BJ (cell line): ENCODE measurements at regions not wholly inside any gene's neighbourhood (a gene's known extent, or its start where the extent isn't known, plus 50 kb on each side); places are given as distances from the start of the nearest gene placed in this dataset.
"Not testable (repeated sequence)": the region's sequence is repeated elsewhere in the genome, so short reads cannot be mapped to it uniquely, and the experiment has no call there.

Experiments
- CTCF ChIA-PET: fragments of 350-600 bp; formaldehyde crosslinking; extraction: SDS; loops from one replicate; lab custom pipeline; 2021; ENCODE audit warnings: antibody characterized with exemption, inconsistent platforms; lab: Yijun Ruan, JAX
- POLR2A ChIA-PET: fragments of 300-600 bp; sonication (Branson Sonifier 250); formaldehyde crosslinking; extraction: SDS; loops from one replicate; lab custom pipeline; 2021; ENCODE audit warnings: antibody characterized with exemption; lab: Charles Lee
- DNase-seq: peaks from one replicate; pipeline ENCODE4 v3.0.0-alpha.2; 2011; ENCODE audit warnings: low read depth
- H3K27me3 ChIP-seq: 2 replicates; pipeline ENCODE4 v1.6.0; 2011; ENCODE audit warnings: low read length; ENCODE audit not compliant: control insufficient read depth, insufficient read depth
- H3K36me3 ChIP-seq: 2 replicates; pipeline ENCODE4 v1.5.1; 2011; ENCODE audit warnings: low read length; ENCODE audit not compliant: control insufficient read depth, insufficient read depth
- H3K4me3 ChIP-seq: 2 replicates; pipeline ENCODE4 v1.5.1; 2011; ENCODE audit warnings: low read depth, mild to moderate bottlenecking, control low read depth, low read length
- TF ChIP-seq, protein P1 (sequence below): IDR thresholded peaks from 2 replicates; pipeline ENCODE4 v1.5.1; 2011; ENCODE audit warnings: low read depth, mild to moderate bottlenecking, control low read depth, inconsistent platforms, low read length, moderate library complexity; ENCODE audit not compliant: insufficient read depth

DNA sequence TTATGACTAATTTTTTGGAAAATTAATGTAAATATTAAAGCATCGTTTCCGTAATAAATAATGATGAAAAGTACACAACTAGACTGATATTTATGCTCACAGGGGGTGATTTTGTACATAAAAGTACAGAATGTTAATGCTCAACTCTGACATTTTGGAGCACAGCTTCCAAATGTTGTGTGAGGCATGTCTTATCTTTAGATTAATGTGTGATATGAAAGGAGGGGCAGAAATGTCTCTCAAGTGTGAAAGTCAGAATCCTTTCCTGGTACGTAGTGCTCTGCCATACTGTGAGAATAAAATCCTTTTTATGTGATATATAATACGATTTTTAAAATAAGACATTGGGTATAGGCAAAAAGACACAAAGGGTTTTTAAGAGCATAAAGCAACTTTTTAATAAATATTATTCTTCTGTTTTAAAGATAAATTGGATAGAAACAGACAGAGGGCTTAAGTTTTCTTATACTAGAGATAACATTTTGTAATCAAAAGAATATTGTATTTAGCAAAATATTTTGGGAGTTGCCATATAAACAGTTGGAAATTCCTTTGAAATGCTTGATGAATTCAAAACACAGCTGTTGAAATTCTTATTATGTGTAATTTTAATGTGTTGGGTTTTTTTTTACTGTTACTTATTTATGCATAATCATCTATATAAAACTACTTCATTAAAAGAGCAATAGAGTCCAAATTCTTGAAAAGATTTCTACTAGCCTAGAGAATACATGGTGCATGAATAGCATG, 389.7 kb downstream of the RAP2B start:
- ChIA-PET CTCF (interaction anchor here (0.6 kb wide), 1 partner anchor 731 kb away, joined by 3 read pairs; no protein-coding TSS in a partner anchor), POLR2A (no interaction called here)
- Histone ChIP-seq H3K27me3 (no peaks in the 10 kb centered on the region), H3K4me3 (no peak overlapping the region), H3K36me3 (no peaks in the 10 kb centered on the region)
- DNase-seq = no peak
- TF ChIP-seq, protein P1, sequence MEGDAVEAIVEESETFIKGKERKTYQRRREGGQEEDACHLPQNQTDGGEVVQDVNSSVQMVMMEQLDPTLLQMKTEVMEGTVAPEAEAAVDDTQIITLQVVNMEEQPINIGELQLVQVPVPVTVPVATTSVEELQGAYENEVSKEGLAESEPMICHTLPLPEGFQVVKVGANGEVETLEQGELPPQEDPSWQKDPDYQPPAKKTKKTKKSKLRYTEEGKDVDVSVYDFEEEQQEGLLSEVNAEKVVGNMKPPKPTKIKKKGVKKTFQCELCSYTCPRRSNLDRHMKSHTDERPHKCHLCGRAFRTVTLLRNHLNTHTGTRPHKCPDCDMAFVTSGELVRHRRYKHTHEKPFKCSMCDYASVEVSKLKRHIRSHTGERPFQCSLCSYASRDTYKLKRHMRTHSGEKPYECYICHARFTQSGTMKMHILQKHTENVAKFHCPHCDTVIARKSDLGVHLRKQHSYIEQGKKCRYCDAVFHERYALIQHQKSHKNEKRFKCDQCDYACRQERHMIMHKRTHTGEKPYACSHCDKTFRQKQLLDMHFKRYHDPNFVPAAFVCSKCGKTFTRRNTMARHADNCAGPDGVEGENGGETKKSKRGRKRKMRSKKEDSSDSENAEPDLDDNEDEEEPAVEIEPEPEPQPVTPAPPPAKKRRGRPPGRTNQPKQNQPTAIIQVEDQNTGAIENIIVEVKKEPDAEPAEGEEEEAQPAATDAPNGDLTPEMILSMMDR = no peak

DNA sequence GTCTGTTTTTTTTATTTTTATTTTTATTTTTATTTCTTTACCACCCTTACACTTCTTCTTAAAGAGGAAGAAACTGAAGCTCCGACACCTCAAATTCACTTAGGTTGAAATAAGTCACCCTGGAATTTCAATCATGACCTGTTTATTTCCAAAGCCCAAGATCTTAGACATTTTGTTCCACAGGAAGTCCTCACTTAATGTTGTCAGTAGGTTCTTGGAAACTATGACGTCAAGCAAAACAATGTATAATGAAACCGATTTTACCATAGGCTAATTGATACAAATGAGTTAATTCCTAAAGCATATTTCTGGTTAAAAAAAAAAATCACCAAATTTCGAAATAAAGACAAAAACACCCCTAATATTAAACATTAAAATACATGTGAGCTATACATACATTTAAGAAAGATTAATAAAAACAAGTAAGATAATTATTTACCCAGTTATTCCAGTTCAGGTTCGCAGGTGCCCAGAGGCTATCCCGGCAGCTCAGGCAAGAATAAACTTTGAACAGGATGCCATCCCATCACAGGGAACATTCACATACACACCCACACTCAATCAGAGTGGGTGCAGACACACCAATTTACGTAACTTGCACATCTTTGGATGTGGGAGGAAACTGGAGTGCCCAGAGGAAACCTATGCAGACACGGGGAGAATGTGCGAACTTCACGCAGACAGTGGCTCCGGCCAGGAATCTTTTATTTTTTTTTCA, 391.0 kb downstream of the RAP2B start:
- ChIA-PET CTCF (interaction anchor here (0.7 kb wide), 2 partner anchors 12 to 214 kb away, joined by 3 to 4 read pairs; no protein-coding TSS in a partner anchor), POLR2A (no interaction called here)
- no peak for DNase-seq
- no peaks in the 10 kb centered on the region for H3K27me3 ChIP-seq
- TF ChIP-seq, protein P1 = no peak
- no peak overlapping the region for H3K4me3 ChIP-seq
- H3K36me3 ChIP-seq = no peaks in the 10 kb centered on the region

DNA sequence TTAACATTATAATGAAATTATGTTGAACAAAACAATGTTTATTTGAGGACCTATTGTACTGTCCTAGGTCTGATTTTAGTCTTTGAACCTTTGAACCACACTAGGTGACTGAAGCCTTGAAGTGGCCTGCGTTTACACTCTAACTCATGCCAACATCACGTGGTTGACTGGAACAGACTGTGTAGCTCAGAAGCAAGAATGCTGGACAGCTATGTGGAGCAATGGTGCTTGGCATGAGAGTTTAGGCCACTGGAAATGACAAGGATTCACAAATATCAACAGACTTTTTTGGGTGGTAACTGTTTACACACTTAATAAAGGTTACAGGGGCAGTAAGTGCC, 391.5 kb downstream of the RAP2B start:
- TF ChIP-seq, protein P1 = no peak
- ChIA-PET CTCF (interaction anchor here (0.5 to 0.7 kb wide), 2 partner anchors 40 to 214 kb away, joined by 3 to 4 read pairs; no protein-coding TSS in a partner anchor), POLR2A (no interaction called here)
- H3K27me3 ChIP-seq = no peaks in the 10 kb centered on the region
- no peak overlapping the region for H3K4me3 ChIP-seq
- DNase-seq = no peak
- no peaks in the 10 kb centered on the region for H3K36me3 ChIP-seq

DNA sequence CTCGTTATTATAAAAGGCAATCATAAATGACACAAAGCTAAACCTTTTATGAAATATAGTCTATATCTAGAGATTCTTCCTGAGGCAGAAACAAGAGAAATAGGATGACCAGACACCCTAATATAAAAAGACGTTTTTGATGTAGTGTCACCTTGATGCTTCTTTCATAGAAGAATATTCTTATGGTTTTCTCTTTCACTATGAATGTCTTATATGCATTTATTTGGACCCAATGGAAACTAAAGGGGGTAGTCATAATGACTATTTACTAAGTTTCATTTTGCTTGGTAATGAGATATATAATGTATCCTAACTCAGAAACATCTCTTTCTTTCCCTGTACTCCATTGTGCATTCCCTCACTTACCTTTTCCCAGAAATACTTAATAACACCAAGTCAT, 393.9 kb downstream of the RAP2B start:
- Histone ChIP-seq H3K36me3 (no peaks in the 10 kb centered on the region), H3K4me3 (no peak overlapping the region), H3K27me3 (no peaks in the 10 kb centered on the region)
- TF ChIP-seq, protein P1 = no peak
- ChIA-PET POLR2A (no interaction called here), CTCF (no interaction called here)
- DNase-seq = no peak

DNA sequence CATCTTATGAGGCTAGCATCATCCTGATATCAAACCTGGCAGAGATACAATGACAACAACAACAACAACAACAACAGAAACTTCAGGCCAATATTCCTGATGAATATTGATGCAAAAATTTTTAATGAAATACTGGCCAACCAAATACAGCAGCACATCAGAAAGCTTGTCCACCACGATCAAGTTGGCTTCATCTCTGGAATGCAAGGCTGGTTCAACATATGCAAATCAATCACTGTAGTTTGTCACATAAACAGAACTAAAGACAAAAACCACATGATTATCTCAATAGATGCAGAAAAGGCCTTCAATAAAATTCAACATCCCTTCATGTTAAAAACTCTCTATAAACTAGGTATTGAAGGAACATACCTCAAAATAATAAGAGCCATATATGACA, 397.3 kb downstream of the RAP2B start:
- CTCF ChIA-PET = not testable (repeated sequence)

More for the DNA sequence above, 397.3 kb downstream of the RAP2B start:
- DNase-seq, H3K36me3 ChIP-seq, POLR2A ChIA-PET, H3K4me3 ChIP-seq, H3K27me3 ChIP-seq: not testable (repeated sequence)
